Prostate gland (tissue), 2 donors: ENCODE measurements at regions not wholly inside any gene's neighbourhood (a gene's known extent, or its start where the extent isn't known, plus 50 kb on each side); places are given as distances from the start of the nearest gene placed in this dataset.

ENCODE experiments used
- POLR2AphosphoS5 ChIP-seq: sonication (generic); formaldehyde crosslinking; IDR thresholded peaks from one replicate; pipeline ENCODE4 v1.6.1; 2017; ENCODE audit warnings: antibody characterized with exemption
- TF ChIP-seq, protein P1 (sequence below), 4 experiments: fragments of 200-600 bp in 2 of 4; fragments of 450-650 bp in 2 of 4; sonication (generic) in 2 of 4; IDR thresholded peaks; 1 replicate in 3 of 4; 2 replicates in 1 of 4; pipeline ENCODE4 v1.5.1; 2016 to 2019; ENCODE audit warnings: antibody characterized with exemption in 4 of 4, mild to moderate bottlenecking in 2 of 4, moderate library complexity in 2 of 4

- TF ChIP-seq, protein P1, sequence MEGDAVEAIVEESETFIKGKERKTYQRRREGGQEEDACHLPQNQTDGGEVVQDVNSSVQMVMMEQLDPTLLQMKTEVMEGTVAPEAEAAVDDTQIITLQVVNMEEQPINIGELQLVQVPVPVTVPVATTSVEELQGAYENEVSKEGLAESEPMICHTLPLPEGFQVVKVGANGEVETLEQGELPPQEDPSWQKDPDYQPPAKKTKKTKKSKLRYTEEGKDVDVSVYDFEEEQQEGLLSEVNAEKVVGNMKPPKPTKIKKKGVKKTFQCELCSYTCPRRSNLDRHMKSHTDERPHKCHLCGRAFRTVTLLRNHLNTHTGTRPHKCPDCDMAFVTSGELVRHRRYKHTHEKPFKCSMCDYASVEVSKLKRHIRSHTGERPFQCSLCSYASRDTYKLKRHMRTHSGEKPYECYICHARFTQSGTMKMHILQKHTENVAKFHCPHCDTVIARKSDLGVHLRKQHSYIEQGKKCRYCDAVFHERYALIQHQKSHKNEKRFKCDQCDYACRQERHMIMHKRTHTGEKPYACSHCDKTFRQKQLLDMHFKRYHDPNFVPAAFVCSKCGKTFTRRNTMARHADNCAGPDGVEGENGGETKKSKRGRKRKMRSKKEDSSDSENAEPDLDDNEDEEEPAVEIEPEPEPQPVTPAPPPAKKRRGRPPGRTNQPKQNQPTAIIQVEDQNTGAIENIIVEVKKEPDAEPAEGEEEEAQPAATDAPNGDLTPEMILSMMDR (IDR thresholded peaks at IDR 0.05): no peak
- no peak for TF ChIP-seq POLR2AphosphoS5
These were observed 152.6 kb upstream of the PLSCR5 start for GRCh38 chr3:146757759-146758158.
